Upper lobe of left lung (tissue), 4 donors: ENCODE measurements at regions not wholly inside any gene's neighbourhood (a gene's known extent, or its start where the extent isn't known, plus 50 kb on each side); places are given as distances from the start of the nearest gene placed in this dataset.

Experiments
- CTCF ChIP-seq, 6 experiments: fragments of 450-650 bp in 4 of 6; fragments of 200-600 bp in 2 of 6; sonication (generic) in 2 of 6; IDR thresholded peaks; one replicate each; pipeline ENCODE4 v1.5.1; 2016 to 2019; ENCODE audit warnings: antibody characterized with exemption in 6 of 6
- EP300 ChIP-seq, 4 donors: sonication (generic); formaldehyde crosslinking; IDR thresholded peaks; one replicate each; pipeline ENCODE4 v1.5.1; 2017; ENCODE audit warnings: antibody characterized with exemption in 4 of 4, control low read depth in 2 of 4
- POLR2A ChIP-seq, 4 donors: fragments of 450-650 bp; IDR thresholded peaks; one replicate each; pipeline ENCODE4 v1.5.1; 2016 to 2017; ENCODE audit warnings: antibody characterized with exemption in 4 of 4, mild to moderate bottlenecking in 2 of 4
- POLR2AphosphoS5 ChIP-seq, 2 donors: sonication (generic); formaldehyde crosslinking; IDR thresholded peaks; one replicate each; pipeline ENCODE4 v1.5.1; 2017; ENCODE audit warnings: antibody characterized with exemption in 2 of 2

GRCh38 chr15:95127356-95127755 is 896.0 kb downstream of the MCTP2 start:
- TF ChIP-seq CTCF (IDR thresholded peaks at IDR 0.05) (no peak), POLR2AphosphoS5 (IDR thresholded peaks at IDR 0.05) (no peak), POLR2A (IDR thresholded peaks at IDR 0.05) (no peak), EP300 (IDR thresholded peaks at IDR 0.05) (no peak)
